Neural crest cell (in vitro differentiated cells): ENCODE measurements at regions not wholly inside any gene's neighbourhood (a gene's known extent, or its start where the extent isn't known, plus 50 kb on each side); places are given as distances from the start of the nearest gene placed in this dataset.

ENCODE experiments used
- DNase-seq: peaks from one replicate; pipeline ENCODE4 v3.0.0; 2021; ENCODE audit warnings: low read depth, mixed read lengths, low spot score
- H3K27ac Mint-ChIP-seq: one replicate; pipeline ENCODE4 v1.8.0; 2021; ENCODE audit warnings: mild to moderate bottlenecking, mixed read lengths; ENCODE audit not compliant: unreplicated experiment
- H3K27me3 Mint-ChIP-seq: 2 replicates; pipeline ENCODE4 v1.8.0; 2021; ENCODE audit warnings: low read depth, mild to moderate bottlenecking, mixed read lengths
- H3K36me3 Mint-ChIP-seq: 2 replicates; pipeline ENCODE4 v1.8.0; 2021; ENCODE audit warnings: low read depth, mild to moderate bottlenecking, mixed read lengths
- H3K4me1 Mint-ChIP-seq: 2 replicates; pipeline ENCODE4 v1.8.0; 2021; ENCODE audit warnings: mixed read lengths
- H3K4me3 Mint-ChIP-seq: one replicate; pipeline ENCODE4 v1.8.0; 2021; ENCODE audit warnings: mild to moderate bottlenecking, mixed read lengths
- H3K9me3 Mint-ChIP-seq: 2 replicates; pipeline ENCODE4 v1.8.0; 2021; ENCODE audit warnings: mixed read lengths
- CTCF ChIP-seq: fragments of 200-600 bp; sonication (generic); conservative IDR thresholded peaks from 2 replicates; pipeline ENCODE4 v1.5.0; 2021; ENCODE audit warnings: antibody characterized with exemption, mild to moderate bottlenecking

GRCh38 chr18:79620576-79621165 is 58.9 kb upstream of the CTDP1 start:
- TF ChIP-seq CTCF: no peak
- DNase-seq: no peak
- H3K4me1 Mint-ChIP-seq: peaks cover 6% of the 10 kb centered on the region
- no peak overlapping the region for H3K4me3 Mint-ChIP-seq
- no peaks in the 10 kb centered on the region for H3K9me3 Mint-ChIP-seq
- no peaks in the 10 kb centered on the region for H3K36me3 Mint-ChIP-seq
- H3K27ac Mint-ChIP-seq: no peak overlapping the region
- H3K27me3 Mint-ChIP-seq: no peaks in the 10 kb centered on the region

GRCh38 chr18:79621501-79621900 is 58.1 kb upstream of the CTDP1 start:
- Mint-ChIP-seq H3K9me3 (no peaks in the 10 kb centered on the region), H3K4me1 (peaks cover 7% of the 10 kb centered on the region), H3K27ac (no peak overlapping the region), H3K4me3 (no peak overlapping the region), H3K27me3 (no peaks in the 10 kb centered on the region), H3K36me3 (no peaks in the 10 kb centered on the region)
- no peak for DNase-seq
- TF ChIP-seq CTCF: no peak

- no peak overlapping the region for H3K4me3 Mint-ChIP-seq
- H3K27me3 Mint-ChIP-seq: no peaks in the 10 kb centered on the region
- no peaks in the 10 kb centered on the region for H3K36me3 Mint-ChIP-seq
- H3K4me1 Mint-ChIP-seq: peaks cover 7% of the 10 kb centered on the region
- H3K9me3 Mint-ChIP-seq: no peaks in the 10 kb centered on the region
- DNase-seq: no peak
- H3K27ac Mint-ChIP-seq: no peak overlapping the region
- TF ChIP-seq CTCF: no peak
These were observed 57.6 kb upstream of the CTDP1 start for GRCh38 chr18:79622004-79622403.

- no peak overlapping the region for H3K4me3 Mint-ChIP-seq
- H3K27me3 Mint-ChIP-seq: no peaks in the 10 kb centered on the region
- no peak for DNase-seq
- H3K9me3 Mint-ChIP-seq: no peaks in the 10 kb centered on the region
- peaks cover 7% of the 10 kb centered on the region for H3K4me1 Mint-ChIP-seq
- TF ChIP-seq CTCF: no peak
- no peaks in the 10 kb centered on the region for H3K36me3 Mint-ChIP-seq
- no peak overlapping the region for H3K27ac Mint-ChIP-seq
These were observed 55.0 kb upstream of the CTDP1 start for GRCh38 chr18:79624356-79625170.

GRCh38 chr18:79625195-79625923 is 54.2 kb upstream of the CTDP1 start:
- no peak overlapping the region for H3K27ac Mint-ChIP-seq

More at GRCh38 chr18:79625195-79625923, 54.2 kb upstream of the CTDP1 start:
- Mint-ChIP-seq H3K4me1 (peaks cover 7% of the 10 kb centered on the region), H3K27me3 (no peaks in the 10 kb centered on the region), H3K4me3 (no peak overlapping the region), H3K36me3 (no peaks in the 10 kb centered on the region), H3K9me3 (no peaks in the 10 kb centered on the region)
- DNase-seq: no peak
- no peak for TF ChIP-seq CTCF
